HG03159 (cell line): ENCODE measurements at regions not wholly inside any gene's neighbourhood (a gene's known extent, or its start where the extent isn't known, plus 50 kb on each side); places are given as distances from the start of the nearest gene placed in this dataset.

Experiments
- ATAC-seq: cut with Tn5 transposase; IDR thresholded peaks from one replicate; pipeline ENCODE4 v1.9.1; 2021; ENCODE audit warnings: mild to moderate bottlenecking, moderate library complexity; ENCODE audit not compliant: unreplicated experiment

- no peak for ATAC-seq
These were observed 490.7 kb upstream of the B3GALT2 start for GRCh38 chr1:193676996-193677549.

DNA sequence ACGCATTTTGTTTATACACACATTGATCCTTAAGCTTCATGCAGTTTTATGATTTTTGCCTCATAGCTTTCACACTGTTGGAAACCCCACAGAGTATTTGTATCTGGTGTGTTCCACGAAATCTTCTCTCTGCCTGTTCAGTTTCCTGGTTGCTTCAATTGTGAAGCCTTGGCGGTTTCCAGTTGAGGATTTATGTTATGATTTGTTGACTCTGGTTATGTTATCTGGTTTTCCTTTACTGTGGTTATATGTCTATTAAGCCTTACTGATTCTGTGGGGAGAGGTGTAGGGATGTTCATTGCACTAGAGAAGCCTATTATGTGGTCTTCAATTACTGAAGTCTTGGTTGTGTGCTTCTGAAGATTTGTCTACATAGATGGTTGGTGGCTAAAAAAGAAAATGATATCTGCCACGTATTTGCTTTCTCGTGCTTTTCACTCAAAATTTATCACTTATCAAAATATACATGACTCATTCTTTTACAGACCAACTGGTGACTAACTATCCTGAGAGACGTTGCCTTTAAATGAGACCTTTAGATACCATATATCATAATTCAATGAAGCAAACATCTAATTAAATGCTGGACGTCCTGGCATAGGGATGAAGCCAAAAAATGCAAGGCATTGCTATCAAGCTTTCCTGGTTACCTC is 488.0 kb upstream of the B3GALT2 start:
- ATAC-seq: no peak

DNA sequence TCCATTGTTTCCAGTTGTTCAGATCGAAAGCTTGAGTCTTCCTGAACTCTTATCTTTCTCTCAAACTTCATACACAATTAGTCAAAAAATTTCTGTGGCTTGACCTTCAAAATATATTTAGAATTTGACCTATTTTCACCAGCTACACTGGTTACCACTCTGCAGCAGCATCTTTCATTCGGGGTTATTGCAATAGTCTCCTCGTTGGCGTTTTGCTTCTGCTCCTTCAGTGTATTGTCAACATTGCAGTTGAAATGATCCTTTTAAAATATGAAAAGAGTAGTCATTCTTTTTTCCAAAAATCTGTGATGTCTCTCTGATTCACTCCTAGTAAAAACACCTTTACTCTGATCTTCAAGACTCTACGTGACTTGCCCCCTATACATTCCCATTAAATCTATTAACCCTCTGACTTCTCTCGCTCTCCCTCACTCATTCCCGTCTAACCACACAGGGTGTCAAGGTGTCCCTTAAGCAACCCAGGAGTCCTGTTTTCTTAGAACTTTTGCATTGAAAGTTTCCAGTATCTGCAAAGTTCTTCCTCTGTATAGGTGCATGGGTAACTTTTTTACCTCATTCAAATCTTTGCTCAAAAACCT is 480.2 kb upstream of the B3GALT2 start:
- ATAC-seq: no peak

DNA sequence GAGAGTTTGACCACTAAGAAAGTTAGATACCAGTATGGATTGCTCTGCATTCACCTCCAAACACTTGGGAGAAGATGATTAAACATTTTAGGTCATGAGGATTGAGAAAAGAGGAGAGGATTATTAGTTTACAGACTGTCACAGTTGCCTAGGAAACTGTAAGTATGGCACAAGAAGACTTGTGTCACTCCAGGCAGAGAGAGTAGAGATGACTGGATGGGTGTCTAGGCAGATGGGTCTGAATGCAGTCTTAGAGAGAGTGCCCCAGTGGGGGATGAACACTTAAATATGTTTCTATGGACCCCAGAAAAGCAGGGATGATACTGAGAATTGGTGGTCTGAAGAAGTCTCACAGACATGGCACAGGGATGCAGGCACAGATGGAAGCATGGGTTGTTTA is 477.6 kb upstream of the B3GALT2 start:
- no peak for ATAC-seq

DNA sequence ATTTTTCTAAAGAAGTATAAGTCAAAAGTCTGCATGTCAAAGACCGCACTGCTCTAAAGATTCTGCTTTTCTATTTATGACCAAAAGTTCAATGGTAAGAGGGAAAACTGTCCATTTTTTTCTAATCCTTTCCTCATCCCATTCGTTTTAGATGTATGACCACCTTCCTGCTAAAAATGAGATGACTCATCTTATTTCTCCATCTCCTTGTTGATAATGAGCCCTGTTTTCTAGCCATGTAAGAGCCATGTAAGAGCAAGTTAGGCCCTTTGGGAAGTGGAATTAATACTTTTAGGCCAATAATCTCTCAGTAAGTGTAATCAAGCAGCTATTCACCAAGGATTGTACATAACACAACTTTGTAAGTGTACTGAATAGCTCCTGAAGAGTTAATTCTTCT is 475.6 kb upstream of the B3GALT2 start:
- ATAC-seq: no peak

GRCh38 chr1:193661385-193661784 is 475.0 kb upstream of the B3GALT2 start:
- ATAC-seq: no peak

DNA sequence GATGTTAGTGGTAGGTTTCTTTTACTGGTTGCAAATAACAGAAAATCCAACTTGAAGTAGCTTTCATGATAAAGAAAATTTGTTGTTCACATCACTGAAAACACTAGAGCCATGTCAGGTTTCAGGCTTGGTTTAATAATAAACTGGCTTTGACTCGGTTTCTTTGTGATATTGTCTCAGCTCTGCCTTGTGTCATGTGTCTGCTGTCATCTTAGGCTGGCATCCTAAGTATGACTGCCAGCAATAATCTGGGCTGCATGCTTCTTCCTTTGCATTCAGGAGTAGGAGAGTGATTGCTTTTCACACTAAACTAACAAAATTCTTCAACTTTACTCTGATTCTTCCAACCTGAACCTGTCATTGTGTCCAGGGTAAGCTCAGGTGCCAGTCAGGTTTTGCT is 474.0 kb upstream of the B3GALT2 start:
- ATAC-seq: no peak

DNA sequence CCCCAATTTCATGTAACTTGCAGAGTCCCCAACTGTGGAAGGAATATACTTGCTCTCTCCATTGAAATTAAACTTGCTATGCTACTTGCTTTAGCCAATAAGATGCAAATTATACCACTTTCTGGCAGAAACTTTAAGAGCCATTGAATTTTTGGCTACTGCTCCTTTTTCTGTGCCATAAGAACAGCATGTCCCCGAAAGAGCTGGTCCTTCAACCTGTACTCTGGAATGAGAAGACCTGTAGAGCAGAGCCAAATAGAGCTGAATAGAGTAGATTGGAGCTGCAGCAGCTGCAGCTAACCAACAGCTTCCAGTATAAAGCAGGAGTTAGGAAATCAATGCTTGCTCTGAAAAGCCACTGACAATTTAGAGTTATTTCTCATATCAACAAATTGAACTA is 472.3 kb upstream of the B3GALT2 start:
- no peak for ATAC-seq

DNA sequence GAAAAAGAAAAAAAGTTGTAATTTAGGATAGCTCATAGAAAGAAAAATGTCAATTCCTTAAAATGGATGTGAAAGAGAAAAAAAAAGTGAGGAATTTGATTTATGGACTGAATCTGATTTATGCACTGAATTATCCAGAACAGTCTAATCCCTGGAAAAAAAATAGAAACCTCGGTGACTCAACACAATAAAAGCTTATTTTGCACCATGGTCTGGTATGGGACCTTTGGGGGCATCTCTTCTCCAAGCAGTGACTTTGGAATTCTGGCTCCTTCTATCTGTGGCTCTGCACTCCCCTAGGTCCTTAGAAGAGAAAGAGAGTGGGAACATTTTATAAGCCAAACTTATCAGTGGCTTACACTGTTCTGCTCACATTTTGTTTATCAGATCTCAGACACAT is 471.7 kb upstream of the B3GALT2 start:
- ATAC-seq: no peak

GRCh38 chr1:193657552-193657951 is 471.1 kb upstream of the B3GALT2 start:
- no peak for ATAC-seq

GRCh38 chr1:193656841-193657240 is 470.4 kb upstream of the B3GALT2 start:
- no peak for ATAC-seq

GRCh38 chr1:193654951-193655735 is 468.7 kb upstream of the B3GALT2 start:
- ATAC-seq: no peak

DNA sequence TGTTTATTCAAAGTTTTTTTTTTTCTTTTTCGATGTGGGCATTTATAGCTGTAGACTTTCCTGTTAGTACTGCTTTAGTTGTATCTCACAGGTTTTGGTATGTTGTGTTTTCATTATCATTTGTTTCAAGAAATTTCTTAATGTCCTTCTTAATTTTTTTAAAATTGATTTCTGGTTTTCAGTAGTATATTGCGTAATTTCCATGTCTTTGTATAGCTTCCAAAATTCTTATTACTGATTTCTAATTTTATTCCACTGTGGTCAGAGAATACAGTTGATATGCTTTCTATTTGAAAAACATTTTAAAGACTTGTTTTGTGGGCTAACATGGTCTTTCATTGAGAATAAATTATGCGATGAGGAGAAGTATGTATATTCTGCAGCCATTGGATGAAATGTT is 463.2 kb upstream of the B3GALT2 start:
- ATAC-seq: no peak

GRCh38 chr1:193634876-193635275 is 448.5 kb upstream of the B3GALT2 start:
- no peak for ATAC-seq

DNA sequence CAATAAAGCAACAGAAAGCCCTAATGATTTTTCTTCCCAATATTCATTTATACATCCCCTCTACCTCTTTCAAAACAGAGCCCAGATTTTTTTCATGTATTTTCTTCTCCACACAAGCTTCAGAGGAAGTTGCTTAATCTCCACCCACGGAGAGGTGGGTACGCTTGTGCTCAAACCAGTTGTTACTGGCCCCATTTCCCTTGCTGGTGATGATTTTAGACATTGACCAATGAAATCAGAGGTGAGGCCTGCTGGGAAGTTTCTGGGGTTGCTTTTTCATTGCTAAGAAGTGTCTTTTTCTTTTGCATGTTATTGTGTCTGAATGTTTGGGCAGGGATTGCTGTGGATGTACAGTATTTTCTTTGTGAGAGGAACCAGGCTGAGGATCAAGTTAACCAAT is 448.1 kb upstream of the B3GALT2 start:
- ATAC-seq: no peak

DNA sequence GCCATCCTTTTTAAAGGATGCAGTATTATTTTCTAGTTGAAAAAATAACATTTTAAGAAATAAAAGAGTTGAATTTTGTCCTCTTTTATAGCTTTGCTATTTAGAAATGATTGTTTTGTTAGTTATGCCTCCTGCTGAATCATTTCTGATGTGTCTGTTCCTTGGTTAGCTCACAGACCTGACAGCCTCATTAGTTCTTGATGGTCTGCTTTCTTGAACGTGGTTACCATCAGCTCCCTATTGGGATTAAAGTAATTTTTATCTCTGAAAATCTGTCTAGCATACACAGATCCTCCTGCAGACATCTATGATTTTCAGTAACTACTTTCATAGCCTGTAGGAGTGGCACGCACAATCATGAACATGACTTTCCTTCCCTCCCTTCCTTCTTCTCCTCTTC is 447.6 kb upstream of the B3GALT2 start:
- ATAC-seq: no peak

- no peak for ATAC-seq
These were observed 446.7 kb upstream of the B3GALT2 start for GRCh38 chr1:193633093-193633492.

DNA sequence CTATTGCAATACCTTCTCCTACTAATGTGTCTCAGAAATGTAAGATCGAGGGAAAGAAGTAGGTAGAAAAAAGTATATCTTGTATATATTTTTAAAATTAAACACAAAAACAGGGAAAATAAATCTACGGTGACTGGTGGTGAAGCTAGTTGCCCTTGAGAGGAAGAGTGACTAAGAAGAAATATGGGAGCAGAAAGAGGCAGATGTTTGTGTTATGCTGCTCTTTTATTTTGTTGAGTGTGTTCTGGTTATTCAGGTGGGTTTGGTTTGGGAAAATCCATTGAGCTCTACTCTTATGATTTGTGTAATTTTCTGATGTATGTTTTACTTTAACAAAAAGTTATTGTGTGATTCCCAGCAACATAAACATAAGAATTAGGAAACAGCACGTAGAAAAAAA is 444.9 kb upstream of the B3GALT2 start:
- ATAC-seq: no peak

GRCh38 chr1:193629875-193630274 is 443.5 kb upstream of the B3GALT2 start:
- ATAC-seq: no peak

GRCh38 chr1:193626695-193627094 is 440.3 kb upstream of the B3GALT2 start:
- ATAC-seq: no peak

- no peak for ATAC-seq
These were observed 438.8 kb upstream of the B3GALT2 start for GRCh38 chr1:193625255-193625654.

DNA sequence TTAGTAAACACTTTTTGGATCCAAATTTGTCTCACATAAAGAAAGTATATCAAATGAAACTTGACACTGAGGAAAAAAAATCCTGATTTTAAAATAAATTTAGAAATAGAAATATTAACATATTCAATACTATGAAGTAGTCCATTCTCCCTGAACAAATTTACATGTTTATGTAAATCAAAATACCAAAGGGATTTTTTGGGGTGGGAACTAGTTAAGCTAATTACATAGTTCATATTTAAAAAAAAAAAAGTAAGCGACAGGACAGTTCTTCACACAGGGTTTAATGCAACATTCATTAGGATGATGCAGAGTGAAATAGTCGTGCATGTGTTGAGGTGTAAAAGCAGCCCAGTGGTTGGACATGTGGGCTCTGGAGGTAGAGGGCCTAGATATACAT is 433.5 kb upstream of the B3GALT2 start:
- no peak for ATAC-seq
